HG02642 (cell line): ENCODE measurements at regions not wholly inside any gene's neighbourhood (a gene's known extent, or its start where the extent isn't known, plus 50 kb on each side); places are given as distances from the start of the nearest gene placed in this dataset.
"Not testable (repeated sequence)": the region's sequence is repeated elsewhere in the genome, so short reads cannot be mapped to it uniquely, and the experiment has no call there.

ENCODE experiments used
- ATAC-seq: cut with Tn5 transposase; IDR thresholded peaks from one replicate; pipeline ENCODE4 v1.9.1; 2021; ENCODE audit warnings: mild to moderate bottlenecking; ENCODE audit not compliant: unreplicated experiment, poor library complexity

- no peak for ATAC-seq
Measured at GRCh38 chr3:89533275-89533674, 425.9 kb downstream of the EPHA3 start.

- not testable (repeated sequence) for ATAC-seq
Measured at GRCh38 chr3:89554587-89554986, 447.2 kb downstream of the EPHA3 start.

- no peak for ATAC-seq
Measured at GRCh38 chr3:89558711-89559110, 451.3 kb downstream of the EPHA3 start.

- ATAC-seq = no peak
Measured at GRCh38 chr3:89560568-89560967, 453.1 kb downstream of the EPHA3 start.

- no peak for ATAC-seq
Measured at GRCh38 chr3:89562373-89562772, 455.0 kb downstream of the EPHA3 start.

GRCh38 chr3:89565098-89565497 lies 457.7 kb downstream of the EPHA3 start:
- ATAC-seq = no peak

- no peak for ATAC-seq
Measured at GRCh38 chr3:89570465-89570864, 463.0 kb downstream of the EPHA3 start.

- no peak for ATAC-seq
Measured at GRCh38 chr3:89571298-89571697, 463.9 kb downstream of the EPHA3 start.

GRCh38 chr3:89571707-89572106 lies 464.3 kb downstream of the EPHA3 start:
- no peak for ATAC-seq

GRCh38 chr3:89572261-89572660 lies 464.8 kb downstream of the EPHA3 start:
- ATAC-seq = no peak

- no peak for ATAC-seq
Measured at GRCh38 chr3:89576417-89576816, 469.0 kb downstream of the EPHA3 start.

GRCh38 chr3:89577637-89578530 lies 470.5 kb downstream of the EPHA3 start:
- ATAC-seq = no peak

GRCh38 chr3:89580859-89581258 lies 473.4 kb downstream of the EPHA3 start:
- no peak for ATAC-seq

- no peak for ATAC-seq
Measured at GRCh38 chr3:89584398-89584797, 477.0 kb downstream of the EPHA3 start.

GRCh38 chr3:89586256-89586655 lies 478.8 kb downstream of the EPHA3 start:
- no peak for ATAC-seq

GRCh38 chr3:89586676-89587075 lies 479.3 kb downstream of the EPHA3 start:
- no peak for ATAC-seq

- no peak for ATAC-seq
Measured at GRCh38 chr3:89606151-89606550, 498.7 kb downstream of the EPHA3 start.

GRCh38 chr3:89612027-89612426 lies 504.6 kb downstream of the EPHA3 start:
- ATAC-seq = no peak

GRCh38 chr3:89613241-89613640 lies 505.8 kb downstream of the EPHA3 start:
- no peak for ATAC-seq

- ATAC-seq = no peak
Measured at GRCh38 chr3:89617706-89618105, 510.3 kb downstream of the EPHA3 start.

GRCh38 chr3:89619263-89619662 lies 511.8 kb downstream of the EPHA3 start:
- no peak for ATAC-seq

GRCh38 chr3:89622063-89622700 lies 514.8 kb downstream of the EPHA3 start:
- no peak for ATAC-seq
